Gastrocnemius medialis (tissue), 4 donors: ENCODE measurements at regions not wholly inside any gene's neighbourhood (a gene's known extent, or its start where the extent isn't known, plus 50 kb on each side); places are given as distances from the start of the nearest gene placed in this dataset.

Experiments
- ATAC-seq, 2 donors: fragments of 150-250 bp; one replicate each; pipeline ENCODE4 v1.9.1; 2016
- DNase-seq, 2 donors: peaks; one replicate each; pipeline ENCODE4 v3.0.0-alpha.2; 2019
- H3K27ac ChIP-seq, 4 donors: fragments of 200-600 bp; sonication (generic); 1 replicate in 1 of 4; 2 replicates in 3 of 4; pipeline ENCODE4 v1.5.1; 2016 to 2018; ENCODE audit warnings: mild to moderate bottlenecking in 2 of 4, moderate library complexity in 1 of 4
- H3K27me3 ChIP-seq, 3 donors: fragments of 200-600 bp; sonication (generic) in 2 of 3; 1 replicate in 1 of 3; 2 replicates in 2 of 3; pipeline versions ENCODE4 v1.5.1 to v1.6.0; 2016 to 2019; ENCODE audit warnings: mild to moderate bottlenecking in 1 of 3, moderate library complexity in 1 of 3
- H3K36me3 ChIP-seq, 2 donors: fragments of 200-600 bp; sonication (generic) in 1 of 2; one replicate each; pipeline ENCODE4 v1.5.1; 2017 to 2018
- H3K4me1 ChIP-seq, 2 donors: fragments of 200-600 bp; sonication (generic) in 1 of 2; one replicate each; pipeline ENCODE4 v1.5.1; 2016 to 2017; ENCODE audit warnings: mild to moderate bottlenecking in 2 of 2
- H3K4me3 ChIP-seq, 4 donors: fragments of 200-600 bp; sonication (generic) in 3 of 4; 1 replicate in 1 of 4; 2 replicates in 3 of 4; pipeline ENCODE4 v1.5.1; 2016 to 2019; ENCODE audit warnings: mild to moderate bottlenecking in 2 of 4
- H3K9me3 ChIP-seq, 3 donors: fragments of 200-600 bp; sonication (generic) in 2 of 3; 1 replicate in 1 of 3; 2 replicates in 2 of 3; pipeline ENCODE4 v1.5.1; 2016 to 2019
- POLR2A ChIP-seq, 2 donors: fragments of 450-650 bp; IDR thresholded peaks; one replicate each; pipeline ENCODE4 v1.6.1; 2017; ENCODE audit warnings: antibody characterized with exemption in 2 of 2, mild to moderate bottlenecking in 2 of 2, moderate library complexity in 2 of 2
- in situ Hi-C, 4 donors: fragments of 200-750 bp; cut with MboI; loops; one replicate each; pipeline versions ENCODE4 v1.15.0 to v1.8.0; 2017; ENCODE audit warnings: low sequenced_read_pairs in 4 of 4
- intact Hi-C: fragments of 100-400 bp; cut with DNase I; formaldehyde crosslinking; loops from one replicate; pipeline ENCODE4 v1.15.1; 2023; ENCODE audit warnings: low total_unique reads
- TF ChIP-seq, protein P1 (sequence below), 5 experiments: fragments of 450-650 bp in 3 of 5; fragments of 200-600 bp in 2 of 5; sonication (generic) in 2 of 5; IDR thresholded peaks in 4 of 5; conservative IDR thresholded peaks in 1 of 5; 1 replicate in 4 of 5; 2 replicates in 1 of 5; pipeline ENCODE4 v1.5.1; 2016 to 2019; ENCODE audit warnings: antibody characterized with exemption in 5 of 5, mild to moderate bottlenecking in 3 of 5, moderate library complexity in 3 of 5

DNA sequence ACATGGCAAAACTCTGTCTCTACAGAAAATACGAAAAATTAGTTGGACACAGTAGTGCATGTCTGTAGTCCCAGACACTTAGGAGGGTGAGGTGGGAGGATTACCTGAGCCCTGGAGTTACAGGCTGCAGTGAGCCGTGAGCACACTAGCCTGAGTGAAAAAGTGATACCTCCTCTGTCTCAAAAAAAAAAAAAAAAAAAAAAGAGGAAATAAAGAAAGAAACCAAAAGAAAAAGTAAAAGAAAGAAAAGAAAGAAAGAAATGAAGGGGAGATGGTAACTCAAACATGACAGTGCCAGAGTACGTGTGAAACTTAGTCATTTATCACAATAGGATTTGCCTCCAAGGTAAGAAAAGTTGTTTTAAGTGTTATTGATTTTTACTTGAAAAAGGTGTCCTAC lies 407.0 kb upstream of the MGAT4C start:
- in situ Hi-C loops: no loop called here
- intact Hi-C loops: no loop called here
- Histone ChIP-seq H3K36me3 (no peaks in the 10 kb centered on the region), H3K27me3 (no peaks in the 10 kb centered on the region), H3K9me3 (no peaks in the 10 kb centered on the region), H3K27ac (no peak overlapping the region), H3K4me1 (no peaks in the 10 kb centered on the region), H3K4me3 (no peak overlapping the region)
- DNase-seq (no peak), ATAC-seq (no peak)
- no peak for TF ChIP-seq POLR2A (IDR thresholded peaks at IDR 0.05)
- TF ChIP-seq, protein P1, sequence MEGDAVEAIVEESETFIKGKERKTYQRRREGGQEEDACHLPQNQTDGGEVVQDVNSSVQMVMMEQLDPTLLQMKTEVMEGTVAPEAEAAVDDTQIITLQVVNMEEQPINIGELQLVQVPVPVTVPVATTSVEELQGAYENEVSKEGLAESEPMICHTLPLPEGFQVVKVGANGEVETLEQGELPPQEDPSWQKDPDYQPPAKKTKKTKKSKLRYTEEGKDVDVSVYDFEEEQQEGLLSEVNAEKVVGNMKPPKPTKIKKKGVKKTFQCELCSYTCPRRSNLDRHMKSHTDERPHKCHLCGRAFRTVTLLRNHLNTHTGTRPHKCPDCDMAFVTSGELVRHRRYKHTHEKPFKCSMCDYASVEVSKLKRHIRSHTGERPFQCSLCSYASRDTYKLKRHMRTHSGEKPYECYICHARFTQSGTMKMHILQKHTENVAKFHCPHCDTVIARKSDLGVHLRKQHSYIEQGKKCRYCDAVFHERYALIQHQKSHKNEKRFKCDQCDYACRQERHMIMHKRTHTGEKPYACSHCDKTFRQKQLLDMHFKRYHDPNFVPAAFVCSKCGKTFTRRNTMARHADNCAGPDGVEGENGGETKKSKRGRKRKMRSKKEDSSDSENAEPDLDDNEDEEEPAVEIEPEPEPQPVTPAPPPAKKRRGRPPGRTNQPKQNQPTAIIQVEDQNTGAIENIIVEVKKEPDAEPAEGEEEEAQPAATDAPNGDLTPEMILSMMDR (IDR thresholded peaks at IDR 0.05 in 4 of 5, conservative IDR thresholded peaks at IDR 0.05 in 1 of 5): no peak

DNA sequence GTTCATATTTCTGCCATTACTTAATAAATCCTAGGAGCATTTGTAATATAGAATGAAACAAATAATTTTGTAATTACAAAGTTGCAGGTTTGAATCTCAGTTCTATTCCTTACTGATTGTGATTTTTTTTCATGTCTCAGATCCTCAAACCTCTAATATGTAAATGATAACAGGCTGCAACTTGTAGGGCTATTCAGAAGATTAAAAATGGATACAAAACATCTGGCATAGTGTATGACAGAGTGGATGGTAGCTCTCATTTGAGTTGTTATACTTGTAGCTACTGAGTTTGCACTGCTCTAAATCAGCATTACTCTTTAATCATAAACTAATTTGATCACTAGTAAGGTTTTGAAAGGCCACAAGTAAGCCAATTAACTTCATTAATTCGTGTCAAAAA lies 406.3 kb upstream of the MGAT4C start:
- no peak for TF ChIP-seq POLR2A (IDR thresholded peaks at IDR 0.05)
- TF ChIP-seq, protein P1 (IDR thresholded peaks at IDR 0.05 in 4 of 5, conservative IDR thresholded peaks at IDR 0.05 in 1 of 5): no peak
- Histone ChIP-seq H3K4me3 (no peak overlapping the region), H3K9me3 (no peaks in the 10 kb centered on the region), H3K4me1 (no peaks in the 10 kb centered on the region), H3K27ac (no peak overlapping the region), H3K27me3 (no peaks in the 10 kb centered on the region), H3K36me3 (no peaks in the 10 kb centered on the region)
- intact Hi-C loops (no loop called here), in situ Hi-C loops (no loop called here)
- DNase-seq: no peak
- ATAC-seq: no peak

DNA sequence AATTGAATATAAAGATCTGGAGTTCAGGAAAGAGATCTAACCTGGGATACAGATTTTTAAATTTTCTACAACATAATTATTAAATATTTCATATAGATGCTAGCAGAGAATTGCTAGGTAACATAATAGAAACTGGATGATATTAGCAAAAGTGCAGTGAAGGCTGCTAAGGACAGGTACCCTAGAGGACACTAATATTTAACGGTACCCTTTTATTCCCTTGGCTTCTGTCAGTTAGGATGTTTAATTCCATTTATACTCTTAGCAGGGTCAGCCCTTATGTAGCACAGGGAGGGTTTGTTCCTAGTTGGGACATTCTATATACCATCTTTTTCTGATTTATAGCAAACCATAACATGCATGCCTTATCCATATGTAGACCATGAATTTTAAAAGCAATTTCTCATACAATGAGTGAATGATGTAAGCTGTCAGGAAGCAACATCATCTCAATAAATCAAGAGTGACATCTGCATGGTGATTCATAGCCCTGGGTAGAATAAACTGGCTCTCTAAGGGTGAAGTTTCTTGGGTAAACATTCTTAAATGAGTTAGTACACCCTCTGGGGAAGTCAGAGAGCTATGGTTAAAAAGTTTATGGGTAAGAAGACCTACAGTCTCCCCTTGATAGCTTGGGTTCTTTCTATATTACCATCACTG lies 404.4 kb upstream of the MGAT4C start:
- Histone ChIP-seq H3K4me3 (no peak overlapping the region), H3K9me3 (no peaks in the 10 kb centered on the region), H3K36me3 (no peaks in the 10 kb centered on the region), H3K4me1 (no peaks in the 10 kb centered on the region), H3K27ac (no peak overlapping the region), H3K27me3 (no peaks in the 10 kb centered on the region)
- intact Hi-C loops (no loop called here), in situ Hi-C loops (no loop called here)
- TF ChIP-seq POLR2A (IDR thresholded peaks at IDR 0.05): no peak
- TF ChIP-seq, protein P1 (IDR thresholded peaks at IDR 0.05 in 4 of 5, conservative IDR thresholded peaks at IDR 0.05 in 1 of 5): no peak
- DNase-seq: no peak
- ATAC-seq: no peak

DNA sequence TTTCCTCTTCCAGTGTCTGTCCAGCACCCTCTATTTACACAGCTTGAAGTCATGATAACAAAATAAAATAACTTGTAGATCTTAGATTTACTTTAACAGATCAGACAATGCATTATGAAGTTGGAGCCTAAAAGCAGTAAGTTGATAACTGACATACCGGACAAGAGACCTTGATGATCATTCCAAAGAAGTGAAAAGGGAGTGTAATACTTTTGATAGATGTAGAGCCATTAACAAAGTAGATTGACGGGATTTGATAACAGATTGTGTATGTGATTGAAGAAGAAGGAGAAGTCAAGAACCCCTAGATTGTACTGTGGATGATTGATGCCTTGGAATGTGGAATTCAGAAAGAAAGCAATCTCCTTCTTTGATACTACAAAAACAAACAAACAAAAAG lies 403.8 kb upstream of the MGAT4C start:
- H3K9me3 ChIP-seq: no peaks in the 10 kb centered on the region
- ATAC-seq (no peak), DNase-seq (no peak)
- H3K4me3 ChIP-seq: no peak overlapping the region
- H3K4me1 ChIP-seq: no peaks in the 10 kb centered on the region
- intact Hi-C loops (no loop called here), in situ Hi-C loops (no loop called here)
- no peaks in the 10 kb centered on the region for H3K36me3 ChIP-seq
- no peak overlapping the region for H3K27ac ChIP-seq
- H3K27me3 ChIP-seq: no peaks in the 10 kb centered on the region
- TF ChIP-seq, protein P1 (IDR thresholded peaks at IDR 0.05 in 4 of 5, conservative IDR thresholded peaks at IDR 0.05 in 1 of 5): no peak
- TF ChIP-seq POLR2A (IDR thresholded peaks at IDR 0.05): no peak

DNA sequence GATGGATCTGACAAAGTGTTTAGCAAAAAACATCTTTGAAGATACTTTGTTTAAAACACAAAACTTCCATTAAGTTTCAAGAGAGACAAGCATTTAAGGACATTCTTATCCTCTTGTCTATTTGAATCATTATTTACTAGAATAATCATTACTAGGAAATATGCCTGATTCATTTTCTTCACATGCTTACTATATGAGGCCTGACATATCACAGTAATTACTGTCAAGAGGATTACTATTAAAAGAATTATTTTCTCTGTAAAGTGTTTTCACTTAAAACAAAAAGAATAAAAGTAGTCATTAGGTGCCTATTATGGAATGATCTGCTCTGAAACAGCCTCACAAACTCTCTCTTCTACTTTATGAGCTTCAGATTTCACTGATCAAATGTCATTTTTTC lies 402.1 kb upstream of the MGAT4C start:
- H3K27ac ChIP-seq: no peak overlapping the region
- H3K27me3 ChIP-seq: no peaks in the 10 kb centered on the region
- H3K4me1 ChIP-seq: no peaks in the 10 kb centered on the region
- H3K9me3 ChIP-seq: no peaks in the 10 kb centered on the region
- TF ChIP-seq POLR2A (IDR thresholded peaks at IDR 0.05): no peak
- TF ChIP-seq, protein P1 (IDR thresholded peaks at IDR 0.05 in 4 of 5, conservative IDR thresholded peaks at IDR 0.05 in 1 of 5): no peak
- intact Hi-C loops (no loop called here), in situ Hi-C loops (no loop called here)
- DNase-seq (no peak), ATAC-seq (no peak)
- H3K4me3 ChIP-seq: no peak overlapping the region
- no peaks in the 10 kb centered on the region for H3K36me3 ChIP-seq
